C4-2B (cell line): ENCODE measurements at regions not wholly inside any gene's neighbourhood (a gene's known extent, or its start where the extent isn't known, plus 50 kb on each side); places are given as distances from the start of the nearest gene placed in this dataset.

ENCODE experiments used
- H3K27ac ChIP-seq: fragments of 450-650 bp; 2 replicates; pipeline ENCODE4 v1.5.1; 2017
- ZFX ChIP-seq: fragments of 450-650 bp; IDR thresholded peaks from 2 replicates; pipeline ENCODE4 v1.6.1; 2017
- TF ChIP-seq, protein P1 (sequence below): fragments of 450-650 bp; conservative IDR thresholded peaks from 2 replicates; pipeline ENCODE4 v1.5.1; 2017; ENCODE audit warnings: mild to moderate bottlenecking

DNA sequence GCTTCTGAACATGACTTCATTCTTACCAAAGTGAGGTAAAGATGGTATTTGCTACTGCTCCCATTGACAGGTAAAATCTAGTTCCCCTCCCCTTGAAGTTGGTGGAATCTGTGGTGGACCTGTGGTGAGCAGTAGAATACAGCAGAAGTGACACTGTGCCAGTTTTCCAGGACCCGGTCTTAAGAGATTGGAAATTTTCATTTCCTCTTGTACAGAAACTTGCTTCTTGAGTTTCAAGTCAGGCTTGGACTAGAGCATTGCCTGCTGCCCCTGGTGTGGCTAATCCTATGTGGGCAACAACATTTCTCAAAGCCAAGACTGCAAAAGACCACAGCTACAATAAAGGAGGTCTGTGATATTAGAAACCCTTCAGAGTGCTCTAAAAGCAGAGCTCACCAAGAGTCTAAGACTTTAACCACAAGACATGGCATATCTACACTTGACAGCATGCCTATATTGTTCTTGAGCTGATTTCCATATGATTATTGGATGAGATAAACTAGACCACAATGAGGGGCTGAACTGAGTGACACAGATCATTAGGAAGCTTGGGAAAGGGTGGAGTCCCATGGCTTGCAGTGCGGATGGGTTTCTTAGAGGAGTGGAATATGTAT lies 458.1 kb downstream of the BCL11A start:
- TF ChIP-seq, protein P1, sequence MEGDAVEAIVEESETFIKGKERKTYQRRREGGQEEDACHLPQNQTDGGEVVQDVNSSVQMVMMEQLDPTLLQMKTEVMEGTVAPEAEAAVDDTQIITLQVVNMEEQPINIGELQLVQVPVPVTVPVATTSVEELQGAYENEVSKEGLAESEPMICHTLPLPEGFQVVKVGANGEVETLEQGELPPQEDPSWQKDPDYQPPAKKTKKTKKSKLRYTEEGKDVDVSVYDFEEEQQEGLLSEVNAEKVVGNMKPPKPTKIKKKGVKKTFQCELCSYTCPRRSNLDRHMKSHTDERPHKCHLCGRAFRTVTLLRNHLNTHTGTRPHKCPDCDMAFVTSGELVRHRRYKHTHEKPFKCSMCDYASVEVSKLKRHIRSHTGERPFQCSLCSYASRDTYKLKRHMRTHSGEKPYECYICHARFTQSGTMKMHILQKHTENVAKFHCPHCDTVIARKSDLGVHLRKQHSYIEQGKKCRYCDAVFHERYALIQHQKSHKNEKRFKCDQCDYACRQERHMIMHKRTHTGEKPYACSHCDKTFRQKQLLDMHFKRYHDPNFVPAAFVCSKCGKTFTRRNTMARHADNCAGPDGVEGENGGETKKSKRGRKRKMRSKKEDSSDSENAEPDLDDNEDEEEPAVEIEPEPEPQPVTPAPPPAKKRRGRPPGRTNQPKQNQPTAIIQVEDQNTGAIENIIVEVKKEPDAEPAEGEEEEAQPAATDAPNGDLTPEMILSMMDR, result no peak
- no peak for TF ChIP-seq ZFX
- no peak overlapping the region for H3K27ac ChIP-seq

- no peak overlapping the region for H3K27ac ChIP-seq
Measured at GRCh38 chr2:60094450-60094929, 459.0 kb downstream of the BCL11A start.

GRCh38 chr2:60092781-60093180 lies 460.7 kb downstream of the BCL11A start:
- TF ChIP-seq ZFX, result no peak
- TF ChIP-seq, protein P1, result no peak
- H3K27ac ChIP-seq, result no peak overlapping the region

More at GRCh38 chr2:60094450-60094929, 459.0 kb downstream of the BCL11A start:
- TF ChIP-seq, protein P1, result no peak
- TF ChIP-seq ZFX, result no peak

- no peak overlapping the region for H3K27ac ChIP-seq
- TF ChIP-seq, protein P1, result no peak
- no peak for TF ChIP-seq ZFX
Measured at GRCh38 chr2:60091894-60092293, 461.6 kb downstream of the BCL11A start.

DNA sequence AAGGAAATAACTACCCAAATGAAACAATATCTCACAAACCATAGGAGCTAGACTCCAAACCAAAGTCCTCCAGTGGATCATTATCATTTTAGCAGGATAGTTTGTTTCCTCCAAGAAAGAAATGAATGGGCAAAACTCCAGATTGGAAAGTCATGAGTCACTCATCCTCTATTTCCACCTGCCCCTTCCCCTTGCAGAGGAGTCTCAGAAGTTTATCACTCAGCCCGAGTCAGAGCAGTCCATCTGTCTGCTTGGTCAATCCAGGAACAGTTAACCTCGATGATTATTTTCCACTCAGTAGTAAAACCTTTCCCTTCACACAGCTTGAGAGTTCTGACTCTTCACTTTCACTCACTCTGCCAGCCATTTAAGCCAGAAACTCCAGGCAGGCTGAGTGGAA lies 462.2 kb downstream of the BCL11A start:
- TF ChIP-seq ZFX, result no peak
- TF ChIP-seq, protein P1, result no peak
- H3K27ac ChIP-seq, result no peak overlapping the region

GRCh38 chr2:60079562-60079961 lies 473.9 kb downstream of the BCL11A start:
- no peak overlapping the region for H3K27ac ChIP-seq
- TF ChIP-seq, protein P1, result no peak
- TF ChIP-seq ZFX, result no peak

DNA sequence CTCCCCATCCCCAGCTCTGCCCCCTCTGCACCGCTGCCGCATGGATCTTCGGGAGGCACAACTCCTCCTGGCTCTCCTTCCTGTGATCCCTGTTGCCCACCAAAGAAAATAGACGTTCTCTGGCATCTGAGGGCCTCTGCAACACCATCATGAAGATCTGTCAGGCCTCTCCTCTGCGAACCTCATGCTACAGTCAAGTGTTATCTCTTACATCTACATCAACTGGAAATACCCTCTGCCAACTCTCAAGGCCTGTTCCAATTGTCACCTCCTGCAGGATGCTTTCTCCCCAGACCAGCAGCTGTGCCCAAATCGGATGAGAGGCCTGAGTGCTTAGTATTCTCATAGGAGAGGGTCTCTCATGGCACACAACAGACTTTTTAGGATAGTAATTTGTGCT lies 478.4 kb downstream of the BCL11A start:
- H3K27ac ChIP-seq, result no peak overlapping the region
- no peak for TF ChIP-seq ZFX
- TF ChIP-seq, protein P1, result no peak
